Activated CD4-positive, alpha-beta memory T cell treated with anti-CD3 and anti-CD28 coated beads, Interleukin-2, amount 10 ng/mL, durations not matched to agents 7 days and 5 days (primary cell): ENCODE measurements at regions not wholly inside any gene's neighbourhood (a gene's known extent, or its start where the extent isn't known, plus 50 kb on each side); places are given as distances from the start of the nearest gene placed in this dataset.
"Not testable (repeated sequence)": the region's sequence is repeated elsewhere in the genome, so short reads cannot be mapped to it uniquely, and the experiment has no call there.

Experiments used
- CTCF ChIA-PET: fragments of 350-600 bp; sonication (Branson Sonifier 250); formaldehyde crosslinking; loops from one replicate; lab custom pipeline; 2021; ENCODE audit warnings: antibody characterized with exemption, inconsistent platforms; lab: Charles Lee
- POLR2A ChIA-PET: fragments of 350-600 bp; sonication (Branson Sonifier 250); formaldehyde crosslinking; loops from one replicate; lab custom pipeline; 2021; ENCODE audit warnings: antibody characterized with exemption; lab: Charles Lee
- DNase-seq: peaks from one replicate; pipeline ENCODE4 v3.0.0-alpha.2; 2020
- H3K27ac Mint-ChIP-seq: one replicate; pipeline ENCODE4 v1.8.0; 2021; ENCODE audit warnings: mild to moderate bottlenecking, mixed read lengths
- H3K27me3 Mint-ChIP-seq: one replicate; pipeline ENCODE4 v1.8.0; 2021; ENCODE audit warnings: mixed read lengths
- H3K36me3 Mint-ChIP-seq: one replicate; pipeline ENCODE4 v1.8.0; 2021; ENCODE audit warnings: low read depth, mixed read lengths
- H3K4me1 Mint-ChIP-seq: one replicate; pipeline ENCODE4 v1.8.0; 2021; ENCODE audit warnings: mixed read lengths
- H3K4me3 Mint-ChIP-seq: one replicate; pipeline ENCODE4 v1.8.0; 2021; ENCODE audit warnings: mild to moderate bottlenecking, mixed read lengths
- H3K9me3 Mint-ChIP-seq: one replicate; pipeline ENCODE4 v1.8.0; 2021; ENCODE audit warnings: mixed read lengths

DNA sequence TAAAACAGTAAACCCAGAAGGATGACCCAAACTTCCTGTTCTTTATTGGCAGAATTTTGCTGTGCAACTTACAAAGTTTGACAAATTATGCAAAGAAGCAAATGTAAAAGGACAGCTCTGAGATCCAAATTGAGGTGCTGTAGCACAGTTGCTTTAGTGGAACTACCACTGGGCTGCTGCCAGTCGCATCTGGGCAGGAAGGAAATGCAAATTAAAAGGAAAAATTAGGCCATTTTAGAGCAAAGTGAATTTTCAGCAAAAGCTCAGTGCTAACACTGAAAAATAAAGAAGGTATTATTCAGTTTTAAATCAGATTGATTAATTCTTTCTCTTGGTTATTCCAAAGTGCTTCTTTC, 104.5 kb downstream of the ZMAT3 start:
- Mint-ChIP-seq H3K36me3 (no peaks in the 10 kb centered on the region), H3K27ac (no peak overlapping the region), H3K4me1 (peaks cover 10% of the 10 kb centered on the region), H3K9me3 (no peaks in the 10 kb centered on the region), H3K27me3 (no peaks in the 10 kb centered on the region), H3K4me3 (no peak overlapping the region)
- POLR2A ChIA-PET = no interaction called here
- DNase-seq = no peak
- CTCF ChIA-PET = interaction anchor here (1.3 kb wide), 1 partner anchor 531 kb away, joined by 3 read pairs; no protein-coding TSS in a partner anchor

DNA sequence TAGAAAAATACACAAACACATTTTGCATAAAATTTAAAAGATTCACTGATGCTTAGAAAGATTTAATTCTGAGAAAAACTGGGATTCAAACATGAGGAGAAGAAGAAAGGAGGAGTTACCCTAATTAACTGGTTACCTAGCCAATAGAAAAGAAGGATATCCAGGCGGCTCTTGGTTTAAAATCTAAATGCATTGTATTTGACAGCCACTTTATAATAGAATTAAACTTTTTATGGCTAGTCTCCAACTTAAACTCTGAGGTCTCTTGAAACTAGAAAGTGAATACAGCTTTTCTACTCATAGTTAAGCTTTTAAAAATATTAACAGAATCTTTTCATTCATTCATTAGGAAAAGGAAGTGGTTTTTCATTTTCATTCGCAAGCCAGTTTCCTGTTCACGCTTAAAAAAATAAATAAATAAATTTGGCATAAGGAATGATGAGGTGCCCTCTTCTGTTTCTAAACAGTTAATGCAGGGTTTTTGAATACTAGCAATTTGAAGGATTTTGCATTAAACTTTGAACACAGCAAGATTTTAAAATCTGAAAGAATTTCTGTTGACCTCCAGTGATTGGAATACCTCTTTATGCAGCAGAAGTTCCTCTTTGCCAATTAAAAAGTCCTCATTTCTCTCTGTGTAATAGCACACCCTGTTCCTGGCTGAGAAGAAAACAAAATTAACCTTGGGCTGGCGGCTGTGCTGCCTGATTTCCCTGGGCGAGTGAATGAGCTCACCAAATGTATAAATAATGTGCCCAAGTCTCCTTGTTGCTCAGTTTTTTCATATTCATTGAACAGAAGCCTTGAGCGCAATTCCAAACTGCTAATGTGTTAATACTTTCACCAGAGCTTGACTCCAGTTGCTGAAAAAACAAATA, 105.1 kb downstream of the ZMAT3 start:
- Mint-ChIP-seq H3K4me3 (no peak overlapping the region), H3K27me3 (no peaks in the 10 kb centered on the region), H3K4me1 (peaks cover 10% of the 10 kb centered on the region), H3K36me3 (no peaks in the 10 kb centered on the region), H3K9me3 (no peaks in the 10 kb centered on the region), H3K27ac (no peak overlapping the region)
- DNase-seq = no peak
- ChIA-PET POLR2A (no interaction called here), CTCF (interaction anchor here (1.3 kb wide), 1 partner anchor 530 kb away, joined by 3 read pairs; no protein-coding TSS in a partner anchor)

DNA sequence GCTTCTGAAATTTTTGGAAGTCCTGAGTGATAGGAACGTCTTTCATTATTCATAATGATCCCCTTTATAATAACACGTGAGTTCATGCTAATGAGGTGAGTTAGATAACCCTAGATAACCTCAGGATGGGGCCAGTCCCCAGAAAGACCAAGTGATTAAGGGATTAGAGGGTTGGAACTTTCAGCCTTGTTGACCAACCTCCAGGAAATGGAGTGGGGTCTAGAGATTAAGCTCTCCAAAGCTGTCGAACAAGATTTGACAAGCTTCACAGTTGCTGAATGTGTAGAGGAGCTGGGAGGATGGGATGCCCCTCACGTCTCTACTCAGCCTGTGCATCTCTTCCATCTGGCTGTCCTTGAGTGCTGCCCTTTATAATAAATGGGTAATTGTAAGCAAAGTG, 107.1 kb downstream of the ZMAT3 start:
- H3K27ac Mint-ChIP-seq = no peak overlapping the region
- H3K27me3 Mint-ChIP-seq = no peaks in the 10 kb centered on the region
- H3K36me3 Mint-ChIP-seq = no peaks in the 10 kb centered on the region
- no peaks in the 10 kb centered on the region for H3K9me3 Mint-ChIP-seq
- ChIA-PET POLR2A (no interaction called here), CTCF (no interaction called here)
- peaks cover 10% of the 10 kb centered on the region for H3K4me1 Mint-ChIP-seq
- no peak for DNase-seq
- H3K4me3 Mint-ChIP-seq = no peak overlapping the region

DNA sequence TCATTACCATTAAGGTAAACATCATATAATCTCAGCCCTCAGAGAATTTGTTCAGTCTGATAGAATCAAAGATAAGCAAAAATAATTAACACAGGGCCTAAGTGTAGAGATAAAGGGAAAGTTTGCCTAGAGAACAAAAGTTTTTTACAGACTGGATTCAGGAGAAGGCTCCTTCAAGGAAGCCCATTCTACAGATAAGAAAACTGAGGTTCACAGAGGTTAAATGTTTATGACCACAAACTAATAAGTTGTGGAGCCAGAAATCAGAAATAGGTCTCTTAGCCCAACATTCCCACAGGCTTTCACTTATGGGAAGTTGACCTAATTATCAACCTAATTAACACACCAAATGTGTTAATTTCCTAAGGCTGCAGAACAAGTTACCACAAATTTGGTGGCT, 110.7 kb downstream of the ZMAT3 start:
- POLR2A ChIA-PET = no interaction called here
- Mint-ChIP-seq H3K27ac (no peak overlapping the region), H3K4me3 (no peak overlapping the region), H3K4me1 (no peaks in the 10 kb centered on the region), H3K36me3 (no peaks in the 10 kb centered on the region), H3K27me3 (no peaks in the 10 kb centered on the region), H3K9me3 (peaks cover 4% of the 10 kb centered on the region)
- no peak for DNase-seq
- CTCF ChIA-PET = no interaction called here

DNA sequence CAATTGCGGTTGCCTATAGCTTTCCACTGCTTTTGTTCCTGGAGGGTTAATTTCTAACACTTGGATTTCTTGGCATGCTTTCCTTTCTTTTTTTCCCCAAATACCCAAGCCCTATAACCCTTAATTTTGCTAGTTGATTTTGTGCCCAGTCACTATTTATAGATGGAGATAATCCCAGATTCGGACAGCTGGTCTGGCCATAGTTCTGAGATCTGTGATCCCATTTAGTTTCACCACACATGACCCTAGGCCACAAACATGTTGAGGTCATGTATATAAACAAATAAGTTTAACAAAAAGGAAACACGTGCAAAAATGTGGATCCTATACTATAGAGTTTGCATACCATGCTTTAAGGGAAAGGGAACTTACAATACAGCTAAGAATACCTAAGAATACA, 111.4 kb downstream of the ZMAT3 start:
- ChIA-PET POLR2A (no interaction called here), CTCF (no interaction called here)
- Mint-ChIP-seq H3K36me3 (no peaks in the 10 kb centered on the region), H3K4me1 (no peaks in the 10 kb centered on the region), H3K4me3 (no peak overlapping the region), H3K27ac (no peak overlapping the region), H3K27me3 (no peaks in the 10 kb centered on the region), H3K9me3 (peaks cover 4% of the 10 kb centered on the region)
- DNase-seq = no peak

DNA sequence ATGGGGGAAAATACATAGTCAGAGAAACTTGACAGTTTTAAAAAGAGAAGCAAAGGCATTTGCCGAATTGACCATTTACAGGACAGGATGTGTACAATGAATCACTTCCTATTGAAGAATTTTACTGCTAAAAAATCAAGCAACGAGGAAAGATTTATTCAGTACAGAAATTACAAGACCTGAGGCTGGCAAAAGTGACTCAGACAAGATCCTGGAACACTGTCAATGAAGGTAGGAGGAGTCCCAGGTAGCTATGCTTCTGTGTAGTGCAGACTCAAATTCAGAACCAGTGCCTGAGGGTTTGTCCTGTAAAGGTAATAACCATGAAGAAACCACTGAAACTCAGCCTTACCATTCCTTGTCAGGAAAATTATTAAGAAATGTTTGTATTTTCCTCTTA, 120.9 kb downstream of the ZMAT3 start:
- H3K4me1 Mint-ChIP-seq = peaks cover 2% of the 10 kb centered on the region
- H3K27ac Mint-ChIP-seq = no peak overlapping the region
- H3K9me3 Mint-ChIP-seq = peaks cover 8% of the 10 kb centered on the region
- no peak overlapping the region for H3K4me3 Mint-ChIP-seq
- ChIA-PET CTCF (no interaction called here), POLR2A (no interaction called here)
- no peaks in the 10 kb centered on the region for H3K36me3 Mint-ChIP-seq
- no peaks in the 10 kb centered on the region for H3K27me3 Mint-ChIP-seq
- DNase-seq = no peak

DNA sequence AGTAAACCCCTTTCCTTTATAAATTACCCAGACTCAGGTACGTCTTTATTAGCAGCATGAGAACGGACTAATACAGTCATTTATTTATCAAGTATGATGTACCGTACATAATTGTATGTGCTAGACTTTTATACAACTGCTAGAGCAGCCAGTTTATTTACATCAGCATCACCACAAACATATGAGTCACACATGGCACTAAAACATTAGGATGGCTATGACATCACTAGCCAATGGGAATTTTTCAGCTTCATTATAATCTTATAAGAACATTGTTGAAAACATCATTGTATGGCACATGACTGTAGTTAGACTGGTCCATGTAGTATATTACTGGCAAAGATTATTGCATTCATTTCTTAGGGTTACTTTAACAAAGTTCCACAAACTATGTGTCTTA, 121.7 kb downstream of the ZMAT3 start:
- Mint-ChIP-seq H3K4me3 (no peak overlapping the region), H3K27ac (no peak overlapping the region), H3K36me3 (no peaks in the 10 kb centered on the region), H3K9me3 (peaks cover 8% of the 10 kb centered on the region), H3K4me1 (peaks cover 2% of the 10 kb centered on the region), H3K27me3 (no peaks in the 10 kb centered on the region)
- ChIA-PET CTCF (no interaction called here), POLR2A (no interaction called here)
- no peak for DNase-seq

DNA sequence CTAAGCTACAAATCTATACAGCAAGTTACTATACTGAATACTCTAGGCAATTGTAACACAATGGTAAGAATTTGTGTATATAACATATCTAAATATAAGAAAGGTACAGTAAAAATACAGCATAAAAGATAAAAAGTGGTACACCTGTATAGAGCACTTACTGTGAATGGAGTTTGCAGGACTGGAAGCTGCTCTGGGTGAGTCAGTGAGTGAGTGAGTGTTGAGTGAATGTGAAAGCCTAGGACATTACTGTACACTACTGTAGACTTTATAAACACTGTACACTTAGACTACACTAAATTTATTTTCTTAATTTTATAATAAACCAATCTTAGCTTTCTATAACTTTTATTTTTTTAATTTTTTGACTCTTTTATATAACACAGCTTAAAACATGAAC, 123.1 kb downstream of the ZMAT3 start:
- no peak for DNase-seq

DNA sequence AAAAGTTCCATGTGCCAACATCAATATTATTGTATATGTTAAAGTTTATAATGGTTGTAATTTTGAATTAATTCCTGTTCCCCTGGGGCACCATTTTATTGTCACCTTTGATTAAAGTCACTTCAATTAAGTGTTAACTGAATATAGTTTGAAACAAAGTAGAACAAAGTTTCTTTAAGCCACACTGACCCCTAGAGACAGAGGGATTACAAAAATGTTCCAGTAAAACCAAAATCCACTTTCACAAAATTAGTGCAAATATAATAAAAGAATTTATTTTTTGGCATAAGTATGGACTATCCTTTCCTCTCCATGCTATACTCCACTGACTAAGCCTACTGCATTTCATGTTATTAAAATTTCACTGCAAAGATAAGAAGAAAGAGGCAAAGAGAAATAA, 123.9 kb downstream of the ZMAT3 start:
- ChIA-PET CTCF (no interaction called here), POLR2A (no interaction called here)
- Mint-ChIP-seq H3K9me3 (peaks cover 15% of the 10 kb centered on the region), H3K27ac (no peak overlapping the region), H3K4me3 (no peak overlapping the region), H3K27me3 (no peaks in the 10 kb centered on the region), H3K4me1 (peaks cover 2% of the 10 kb centered on the region), H3K36me3 (no peaks in the 10 kb centered on the region)
- DNase-seq = no peak

More for the DNA sequence above, 123.1 kb downstream of the ZMAT3 start:
- H3K27ac Mint-ChIP-seq = no peak overlapping the region
- H3K27me3 Mint-ChIP-seq = no peaks in the 10 kb centered on the region
- CTCF ChIA-PET = no interaction called here
- peaks cover 2% of the 10 kb centered on the region for H3K4me1 Mint-ChIP-seq
- POLR2A ChIA-PET = no interaction called here
- H3K36me3 Mint-ChIP-seq = no peaks in the 10 kb centered on the region
- peaks cover 11% of the 10 kb centered on the region for H3K9me3 Mint-ChIP-seq
- no peak overlapping the region for H3K4me3 Mint-ChIP-seq

DNA sequence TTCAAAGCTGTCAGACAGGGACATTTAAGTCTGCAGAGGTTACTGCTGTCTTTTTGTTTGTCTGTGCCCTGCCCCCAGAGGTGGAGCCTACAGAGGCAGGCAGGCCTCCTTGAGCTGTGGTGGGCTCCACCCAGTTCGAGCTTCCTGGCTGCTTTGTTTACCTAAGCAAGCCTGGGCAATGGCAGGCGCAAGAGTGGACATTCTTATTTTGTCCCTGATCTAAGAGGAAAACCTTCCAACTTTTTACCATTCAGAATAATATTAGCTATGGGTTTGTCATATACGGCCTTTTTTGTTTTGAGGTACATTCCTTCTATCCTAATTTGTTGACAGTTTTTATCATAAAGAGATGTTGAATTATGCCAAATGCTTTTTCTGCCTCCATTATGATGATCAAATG, 129.3 kb downstream of the ZMAT3 start:
- H3K27ac Mint-ChIP-seq, CTCF ChIA-PET, H3K27me3 Mint-ChIP-seq, H3K4me3 Mint-ChIP-seq, DNase-seq, POLR2A ChIA-PET, H3K4me1 Mint-ChIP-seq, H3K36me3 Mint-ChIP-seq: not testable (repeated sequence)
- H3K9me3 Mint-ChIP-seq = peaks cover 19% of the 10 kb centered on the region

DNA sequence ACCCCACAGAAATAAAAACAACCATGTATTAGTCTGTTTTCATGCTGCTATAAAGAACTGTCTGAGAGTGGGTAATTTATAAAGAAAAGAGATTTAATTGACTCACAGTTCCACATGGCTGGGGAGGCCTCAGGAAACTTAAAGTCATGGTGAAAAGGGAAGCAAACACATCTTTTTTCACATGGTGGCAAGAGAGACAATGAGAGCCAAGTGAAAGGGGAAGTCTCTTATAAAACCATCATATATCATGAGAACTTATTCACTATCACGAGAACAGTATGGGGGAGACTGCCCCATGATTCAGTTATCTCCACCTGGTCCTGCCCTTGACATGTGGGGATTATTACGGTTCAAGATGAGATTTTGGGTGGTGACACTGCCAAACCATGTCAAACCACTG, 141.5 kb downstream of the ZMAT3 start:
- Mint-ChIP-seq H3K9me3 (peaks cover 16% of the 10 kb centered on the region), H3K27me3 (no peaks in the 10 kb centered on the region), H3K4me3 (no peak overlapping the region), H3K36me3 (no peaks in the 10 kb centered on the region), H3K27ac (no peak overlapping the region), H3K4me1 (no peaks in the 10 kb centered on the region)
- POLR2A ChIA-PET = no interaction called here
- CTCF ChIA-PET = no interaction called here
- no peak for DNase-seq

DNA sequence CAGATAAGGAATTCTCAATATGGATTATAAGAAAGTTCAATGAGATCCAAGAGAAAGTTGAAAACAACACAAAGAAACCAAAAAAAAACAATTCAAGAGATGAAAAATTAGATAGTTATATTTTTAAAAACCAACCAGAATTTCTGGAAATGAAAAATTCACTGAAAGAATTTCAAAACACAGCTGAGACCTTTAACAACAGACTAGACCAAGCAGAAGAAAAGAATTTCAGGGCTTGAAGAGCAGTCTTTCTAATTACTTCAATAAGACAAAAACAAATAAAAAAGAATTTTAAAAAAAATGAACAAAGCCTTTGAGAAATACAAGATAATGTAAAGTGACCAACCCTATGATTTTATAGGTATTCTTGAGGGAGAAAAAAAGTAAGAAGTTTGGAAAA, 155.4 kb downstream of the ZMAT3 start:
- Mint-ChIP-seq H3K4me3 (no peak overlapping the region), H3K27ac (no peak overlapping the region), H3K4me1 (no peaks in the 10 kb centered on the region), H3K27me3 (no peaks in the 10 kb centered on the region), H3K9me3 (peaks cover 20% of the 10 kb centered on the region), H3K36me3 (no peaks in the 10 kb centered on the region)
- CTCF ChIA-PET = no interaction called here
- POLR2A ChIA-PET = no interaction called here
- no peak for DNase-seq

DNA sequence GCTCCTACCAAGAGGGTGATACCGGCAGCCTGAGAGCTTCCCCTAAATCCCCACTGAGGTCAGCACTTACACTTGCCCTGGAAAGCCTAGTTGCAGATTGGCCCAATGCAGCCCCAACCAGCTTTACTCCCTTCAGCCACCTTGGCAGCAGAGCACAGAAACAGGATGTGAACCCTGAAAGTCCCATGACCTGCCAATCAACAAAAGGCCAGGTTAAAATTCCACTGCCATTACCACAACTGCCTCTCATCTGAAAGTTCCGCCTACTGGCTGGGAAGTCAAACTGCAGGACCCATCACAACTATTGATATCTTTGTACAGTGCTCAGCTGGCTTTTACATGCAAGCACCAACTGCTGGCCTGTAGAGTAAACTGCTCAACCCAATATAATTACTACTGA, 156.2 kb downstream of the ZMAT3 start:
- POLR2A ChIA-PET = no interaction called here
- no peaks in the 10 kb centered on the region for H3K27me3 Mint-ChIP-seq
- no peak for DNase-seq
- no peak overlapping the region for H3K27ac Mint-ChIP-seq
- CTCF ChIA-PET = no interaction called here
- no peaks in the 10 kb centered on the region for H3K36me3 Mint-ChIP-seq
- peaks cover 20% of the 10 kb centered on the region for H3K9me3 Mint-ChIP-seq
- no peak overlapping the region for H3K4me3 Mint-ChIP-seq
- no peaks in the 10 kb centered on the region for H3K4me1 Mint-ChIP-seq

DNA sequence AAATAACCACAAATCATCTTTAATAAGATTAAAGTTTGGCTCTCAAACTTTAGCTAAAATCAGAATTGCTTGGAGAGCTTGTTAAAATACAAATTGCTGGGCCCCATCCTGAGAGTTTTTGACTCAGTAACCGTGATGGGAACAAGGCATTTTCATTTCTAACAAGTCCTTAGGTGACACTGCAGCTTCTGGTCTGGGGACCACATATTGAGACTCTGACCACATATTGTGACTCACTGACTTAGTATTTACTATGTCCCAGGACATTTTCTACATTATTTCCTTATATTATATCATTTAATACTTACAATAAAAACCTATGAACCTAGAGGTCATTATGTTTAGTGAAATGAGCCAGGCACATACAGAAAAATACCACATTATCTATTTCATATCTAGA, 164.5 kb downstream of the ZMAT3 start:
- no peaks in the 10 kb centered on the region for H3K9me3 Mint-ChIP-seq
- no peak for DNase-seq
- POLR2A ChIA-PET = no interaction called here
- no peaks in the 10 kb centered on the region for H3K4me1 Mint-ChIP-seq
- H3K27ac Mint-ChIP-seq = no peak overlapping the region
- no peaks in the 10 kb centered on the region for H3K27me3 Mint-ChIP-seq
- no peaks in the 10 kb centered on the region for H3K36me3 Mint-ChIP-seq
- no peak overlapping the region for H3K4me3 Mint-ChIP-seq
- CTCF ChIA-PET = no interaction called here
